ENCODE measurements at regions not wholly inside any gene's neighbourhood (a gene's known extent, or its start where the extent isn't known, plus 50 kb on each side); places are given as distances from the start of the nearest gene placed in this dataset.

DNA sequence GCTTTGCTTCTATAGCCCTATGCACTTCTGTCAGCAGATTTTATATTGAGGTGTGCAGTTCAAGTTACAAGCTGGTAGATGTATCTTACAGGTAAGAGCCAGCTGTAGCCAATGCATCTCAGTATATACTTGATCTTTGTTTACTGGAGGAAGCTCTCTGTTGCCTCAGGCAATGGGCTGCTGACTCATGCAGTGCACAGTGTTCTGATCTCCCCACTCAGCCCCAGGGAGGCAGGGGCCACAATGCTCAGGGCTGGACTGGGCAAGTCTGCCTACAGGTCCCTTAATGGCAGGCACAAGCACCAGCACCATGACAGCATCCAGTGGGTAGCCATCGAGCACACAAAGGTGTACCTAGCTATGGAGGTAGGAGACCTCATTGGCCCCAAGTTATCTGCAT lies 178.8 kb upstream of the CDH10 start:
- ChIA-PET POLR2A (ENCODE audit: partially characterized antibody) (no interaction called here), CTCF (ENCODE audit: partially characterized antibody) (interaction anchor here (2.0 kb wide), 1 partner anchor 10 kb away, joined by 7 read pairs; no protein-coding TSS in a partner anchor)
- Histone ChIP-seq H2BK15ac (ENCODE audit: low read length) (no peak overlapping the region), H3K4me1 (replicated peaks in 1 of 4; ENCODE audit: control insufficient read depth in 3 of 4, insufficient read depth in 4 of 4, low read length in 3 of 4) (no peaks in the 10 kb centered on the region), H3K23me2 (ENCODE audit: low read depth, low read length) (no peaks in the 10 kb centered on the region), H3K9me3 (ENCODE audit: insufficient read depth in 2 of 2, low read depth in 1 of 2, low read length in 1 of 2) (no peaks in the 10 kb centered on the region; a peak in 1 of 4 replicates), H2AK5ac (ENCODE audit: low read depth, low read length) (no peak overlapping the region), H2AFZ (ENCODE audit: low read length) (no peak overlapping the region), H3K36me3 (ENCODE audit: control insufficient read depth in 2 of 4, insufficient read depth in 4 of 4, low read length in 3 of 4) (no peaks in the 10 kb centered on the region), H3K18ac (ENCODE audit: extremely low read depth, low read length) (no peak overlapping the region), H4K20me1 (replicated peaks in 1 of 2; ENCODE audit: control insufficient read depth in 1 of 2, insufficient read depth in 2 of 2, low read length in 2 of 2) (no peaks in the 10 kb centered on the region), H3K79me2 (ENCODE audit: control insufficient read depth in 1 of 2, insufficient read depth in 2 of 2, low read length in 2 of 2) (no peaks in the 10 kb centered on the region), H3K23ac (ENCODE audit: insufficient read length) (no peak overlapping the region), H3K79me1 (ENCODE audit: low read depth, low read length) (no peaks in the 10 kb centered on the region), H2BK12ac (ENCODE audit: low read depth, low read length) (0 out of 2 replicates have a peak overlapping the region, but pooled peaks have one; percentile 20), H3K56ac (replicated peaks; ENCODE audit: insufficient read length, low read depth, low read length) (no peak overlapping the region), H4K8ac (ENCODE audit: extremely low read depth, insufficient read depth, low read length) (peak overlapping the region; percentile 59; the same call in 1 of the 2 replicates), H2BK5ac (ENCODE audit: low read depth, low read length) (no peak overlapping the region), H3K27me3 (replicated peaks in 1 of 4; ENCODE audit: control insufficient read depth in 3 of 4, extremely low read depth in 1 of 4, insufficient read depth in 3 of 4, low read length in 3 of 4) (no peaks in the 10 kb centered on the region), H3K9ac (replicated peaks in 1 of 4; ENCODE audit: extremely low read depth in 1 of 4, low read depth in 3 of 4, low read length in 3 of 4) (no peak overlapping the region), H2BK20ac (ENCODE audit: low read length) (no peak overlapping the region), H4K5ac (ENCODE audit: insufficient read length, low read depth, low read length) (no peak overlapping the region), H4K91ac (replicated peaks; ENCODE audit: insufficient read length, low read length) (no peak overlapping the region), H3K4me2 (ENCODE audit: insufficient read depth in 1 of 2, low read depth in 2 of 2, low read length in 2 of 2) (no peak overlapping the region), H2BK120ac (replicated peaks; ENCODE audit: low read depth, low read length) (no peak overlapping the region), H3K14ac (ENCODE audit: insufficient read length) (no peak overlapping the region), H3K4ac (replicated peaks; ENCODE audit: insufficient read length, low read depth, low read length) (no peak overlapping the region), H3K27ac (ENCODE audit: low read depth, low read length) (no peak overlapping the region), H3K4me3 (ENCODE audit: extremely low read depth in 1 of 4, insufficient read depth in 2 of 4, low read depth in 3 of 4, low read length in 4 of 4) (no peak overlapping the region)
- WGBS, 2 experiments (ENCODE audit: extremely low coverage in 1 of 2, insufficient coverage in 1 of 2, insufficient read length in 1 of 2, insufficient replicate concordance in 2 of 2, low coverage in 1 of 2, low lambda C conversion rate in 2 of 2, missing lambda C conversion rate in 1 of 2): 85% methylated on average over 1 of the region's 1 CpG; no CpG with 5 or more reads in 1 of the 2 experiments
- FAIRE-seq (no peak), DNase-seq (ENCODE audit: low read depth in 1 of 2, low spot score in 2 of 2) (no peak)
- TF ChIP-seq, protein P1, sequence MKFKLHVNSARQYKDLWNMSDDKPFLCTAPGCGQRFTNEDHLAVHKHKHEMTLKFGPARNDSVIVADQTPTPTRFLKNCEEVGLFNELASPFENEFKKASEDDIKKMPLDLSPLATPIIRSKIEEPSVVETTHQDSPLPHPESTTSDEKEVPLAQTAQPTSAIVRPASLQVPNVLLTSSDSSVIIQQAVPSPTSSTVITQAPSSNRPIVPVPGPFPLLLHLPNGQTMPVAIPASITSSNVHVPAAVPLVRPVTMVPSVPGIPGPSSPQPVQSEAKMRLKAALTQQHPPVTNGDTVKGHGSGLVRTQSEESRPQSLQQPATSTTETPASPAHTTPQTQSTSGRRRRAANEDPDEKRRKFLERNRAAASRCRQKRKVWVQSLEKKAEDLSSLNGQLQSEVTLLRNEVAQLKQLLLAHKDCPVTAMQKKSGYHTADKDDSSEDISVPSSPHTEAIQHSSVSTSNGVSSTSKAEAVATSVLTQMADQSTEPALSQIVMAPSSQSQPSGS (IDR thresholded peaks at IDR 0.05; ENCODE audit: low read length): no peak
- TF ChIP-seq CBX8 (IDR thresholded peaks at IDR 0.05; ENCODE audit: borderline replicate concordance, low read depth, low read length) (no peak), BRCA1 (IDR thresholded peaks at IDR 0.05; ENCODE audit: low read depth, low read length) (no peak), TBP (IDR thresholded peaks at IDR 0.05; ENCODE audit: low read depth, low read length) (no peak), SP1 (IDR thresholded peaks at IDR 0.05; ENCODE audit: low read depth, low read length) (no peak), NANOG (IDR thresholded peaks at IDR 0.05; ENCODE audit: insufficient read depth, low read depth, low read length, poor library complexity, severe bottlenecking) (no peak), SAP30 (IDR thresholded peaks at IDR 0.05; ENCODE audit: insufficient read depth, insufficient replicate concordance, low read length) (no peak), TAF1 (IDR thresholded peaks at IDR 0.05; ENCODE audit: low read depth, low read length) (no peak), ASH2L (IDR thresholded peaks at IDR 0.05; ENCODE audit: low read length) (no peak), TAF7 (optimal IDR thresholded peaks at IDR 0.05; ENCODE audit: borderline replicate concordance, low read depth, low read length) (no peak)
- TF ChIP-seq, protein P2, sequence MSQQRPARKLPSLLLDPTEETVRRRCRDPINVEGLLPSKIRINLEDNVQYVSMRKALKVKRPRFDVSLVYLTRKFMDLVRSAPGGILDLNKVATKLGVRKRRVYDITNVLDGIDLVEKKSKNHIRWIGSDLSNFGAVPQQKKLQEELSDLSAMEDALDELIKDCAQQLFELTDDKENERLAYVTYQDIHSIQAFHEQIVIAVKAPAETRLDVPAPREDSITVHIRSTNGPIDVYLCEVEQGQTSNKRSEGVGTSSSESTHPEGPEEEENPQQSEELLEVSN (IDR thresholded peaks at IDR 0.05): no peak

Measured in H1 (cell line).